Panc1 (cell line): ENCODE measurements at regions not wholly inside any gene's neighbourhood (a gene's known extent, or its start where the extent isn't known, plus 50 kb on each side); places are given as distances from the start of the nearest gene placed in this dataset.

ENCODE experiments used
- CTCF ChIP-seq: fragments of 450-650 bp; IDR thresholded peaks from 2 replicates; pipeline ENCODE4 v1.5.1; 2017; ENCODE audit warnings: mild to moderate bottlenecking
- POLR2AphosphoS5 ChIP-seq: IDR thresholded peaks from 2 replicates; pipeline ENCODE4 v1.6.1; 2012; ENCODE audit warnings: mild to moderate bottlenecking, low read depth, low read length, moderate library complexity
- SIN3A ChIP-seq: IDR thresholded peaks from 2 replicates; pipeline ENCODE4 v1.6.1; 2012; ENCODE audit warnings: low read depth, mild to moderate bottlenecking, low read length, moderate library complexity, borderline replicate concordance; ENCODE audit not compliant: insufficient read depth
- TCF7L2 ChIP-seq: IDR thresholded peaks from 2 replicates; pipeline ENCODE4 v1.6.1; 2011; ENCODE audit warnings: mild to moderate bottlenecking, low read depth, low read length, inconsistent platforms

GRCh38 chr14:89624500-89625156, 207.6 kb upstream of the FOXN3 start:
- TF ChIP-seq CTCF = no peak
- TF ChIP-seq TCF7L2 = no peak
- TF ChIP-seq SIN3A = no peak
- TF ChIP-seq POLR2AphosphoS5 = no peak
